Endodermal cell (in vitro differentiated cells): ENCODE measurements at regions not wholly inside any gene's neighbourhood (a gene's known extent, or its start where the extent isn't known, plus 50 kb on each side); places are given as distances from the start of the nearest gene placed in this dataset.

ENCODE experiments used
- DNase-seq: peaks from one replicate; pipeline ENCODE4 v3.0.0-alpha.2; 2017
- H3K27ac ChIP-seq: 2 replicates; pipeline ENCODE4 v1.5.1; 2013; ENCODE audit warnings: mild to moderate bottlenecking, low read depth, low read length, moderate library complexity
- H3K27me3 ChIP-seq: 2 replicates; pipeline ENCODE4 v1.6.1; 2013; ENCODE audit warnings: mild to moderate bottlenecking, low read length, moderate library complexity; ENCODE audit not compliant: insufficient read depth, control insufficient read depth, poor library complexity, severe bottlenecking
- H3K36me3 ChIP-seq: 2 replicates; pipeline ENCODE4 v1.7.0; 2013; ENCODE audit warnings: mild to moderate bottlenecking, low read length, moderate library complexity; ENCODE audit not compliant: control insufficient read depth, insufficient read depth
- H3K4me1 ChIP-seq: one replicate; pipeline ENCODE4 v1.7.0; 2013; ENCODE audit warnings: low read length; ENCODE audit not compliant: control insufficient read depth, insufficient read depth
- H3K4me3 ChIP-seq: 2 replicates; pipeline ENCODE4 v1.5.1; 2013; ENCODE audit warnings: mild to moderate bottlenecking, low read length, moderate library complexity
- H3K9ac ChIP-seq: 2 replicates; pipeline ENCODE4 v1.6.1; 2013; ENCODE audit warnings: mild to moderate bottlenecking, low read length, moderate library complexity; ENCODE audit not compliant: poor library complexity, severe bottlenecking; ENCODE audit errors: extremely low read depth
- H3K9me3 ChIP-seq: 2 replicates; pipeline ENCODE4 v1.6.1; 2013; ENCODE audit warnings: mild to moderate bottlenecking, low read length, moderate library complexity; ENCODE audit not compliant: control insufficient read depth
- H3K27ac Mint-ChIP-seq: 2 replicates; pipeline ENCODE4 v1.8.0; 2020; ENCODE audit warnings: mixed read lengths
- H3K27me3 Mint-ChIP-seq: 2 replicates; pipeline ENCODE4 v1.8.0; 2021; ENCODE audit warnings: mild to moderate bottlenecking, mixed read lengths; ENCODE audit not compliant: insufficient read depth
- H3K36me3 Mint-ChIP-seq: 2 replicates; pipeline ENCODE4 v1.8.0; 2020; ENCODE audit warnings: low read depth, mixed read lengths
- H3K4me1 Mint-ChIP-seq: 2 replicates; pipeline ENCODE4 v1.8.0; 2020; ENCODE audit warnings: mixed read lengths
- H3K4me3 Mint-ChIP-seq: 2 replicates; pipeline ENCODE4 v1.8.0; 2020; ENCODE audit warnings: mild to moderate bottlenecking, moderate library complexity, mixed read lengths
- H3K9me3 Mint-ChIP-seq: 2 replicates; pipeline ENCODE4 v1.8.0; 2020; ENCODE audit warnings: mild to moderate bottlenecking, mixed read lengths
- WGBS, 2 experiments: methylation state at CpG; one replicate each; pipeline versions ENCODE4 v1.1.5 to v1.1.7; 2013; ENCODE audit warnings: missing lambda C conversion rate in 2 of 2, mixed read lengths in 1 of 2; ENCODE audit not compliant: insufficient coverage in 1 of 2, insufficient read length in 1 of 2; 5-methylcytosine and 5-hydroxymethylcytosine counted together
- TF ChIP-seq, protein P1 (sequence below): fragments of 200-600 bp; sonication (generic); conservative IDR thresholded peaks from 2 replicates; pipeline ENCODE4 v1.5.0; 2021; ENCODE audit warnings: antibody characterized with exemption, mild to moderate bottlenecking

GRCh38 chr3:194838236-194838635 is 152.6 kb downstream of the FAM43A start:
- no peaks in the 10 kb centered on the region for H3K36me3 ChIP-seq
- TF ChIP-seq, protein P1, sequence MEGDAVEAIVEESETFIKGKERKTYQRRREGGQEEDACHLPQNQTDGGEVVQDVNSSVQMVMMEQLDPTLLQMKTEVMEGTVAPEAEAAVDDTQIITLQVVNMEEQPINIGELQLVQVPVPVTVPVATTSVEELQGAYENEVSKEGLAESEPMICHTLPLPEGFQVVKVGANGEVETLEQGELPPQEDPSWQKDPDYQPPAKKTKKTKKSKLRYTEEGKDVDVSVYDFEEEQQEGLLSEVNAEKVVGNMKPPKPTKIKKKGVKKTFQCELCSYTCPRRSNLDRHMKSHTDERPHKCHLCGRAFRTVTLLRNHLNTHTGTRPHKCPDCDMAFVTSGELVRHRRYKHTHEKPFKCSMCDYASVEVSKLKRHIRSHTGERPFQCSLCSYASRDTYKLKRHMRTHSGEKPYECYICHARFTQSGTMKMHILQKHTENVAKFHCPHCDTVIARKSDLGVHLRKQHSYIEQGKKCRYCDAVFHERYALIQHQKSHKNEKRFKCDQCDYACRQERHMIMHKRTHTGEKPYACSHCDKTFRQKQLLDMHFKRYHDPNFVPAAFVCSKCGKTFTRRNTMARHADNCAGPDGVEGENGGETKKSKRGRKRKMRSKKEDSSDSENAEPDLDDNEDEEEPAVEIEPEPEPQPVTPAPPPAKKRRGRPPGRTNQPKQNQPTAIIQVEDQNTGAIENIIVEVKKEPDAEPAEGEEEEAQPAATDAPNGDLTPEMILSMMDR = no peak

GRCh38 chr3:194840661-194841514 is 155.2 kb downstream of the FAM43A start:
- H3K27ac Mint-ChIP-seq = no peak overlapping the region
- H3K36me3 Mint-ChIP-seq = no peaks in the 10 kb centered on the region
- H3K9me3 Mint-ChIP-seq = peaks cover 8% of the 10 kb centered on the region
- H3K4me1 Mint-ChIP-seq = peaks cover 4% of the 10 kb centered on the region
- Histone ChIP-seq H3K9me3 (no peaks in the 10 kb centered on the region), H3K4me3 (no peak overlapping the region), H3K4me1 (peaks cover 5% of the 10 kb centered on the region), H3K36me3 (no peaks in the 10 kb centered on the region), H3K9ac (no peak overlapping the region), H3K27me3 (no peaks in the 10 kb centered on the region), H3K27ac (no peak overlapping the region)
- 86 to 90% methylated on average over 19 to 21 of the region's 21 CpGs for WGBS, 2 experiments
- DNase-seq = no peak
- TF ChIP-seq, protein P1 = no peak
- no peaks in the 10 kb centered on the region for H3K27me3 Mint-ChIP-seq
- no peak overlapping the region for H3K4me3 Mint-ChIP-seq

More at GRCh38 chr3:194838236-194838635, 152.6 kb downstream of the FAM43A start:
- H3K27ac ChIP-seq = no peak overlapping the region
- peaks cover 4% of the 10 kb centered on the region for H3K4me1 Mint-ChIP-seq
- H3K9me3 ChIP-seq = no peaks in the 10 kb centered on the region
- H3K9ac ChIP-seq = no peak overlapping the region
- H3K4me3 Mint-ChIP-seq = no peak overlapping the region
- WGBS, 2 experiments = 95 to 96% methylated on average over 5 to 9 of the region's 9 CpGs
- H3K27ac Mint-ChIP-seq = no peak overlapping the region
- H3K4me3 ChIP-seq = no peak overlapping the region
- peaks cover 8% of the 10 kb centered on the region for H3K9me3 Mint-ChIP-seq
- no peak for DNase-seq
- peaks cover 8% of the 10 kb centered on the region for H3K4me1 ChIP-seq
- no peaks in the 10 kb centered on the region for H3K36me3 Mint-ChIP-seq
- no peaks in the 10 kb centered on the region for H3K27me3 ChIP-seq
- H3K27me3 Mint-ChIP-seq = no peaks in the 10 kb centered on the region

- Mint-ChIP-seq H3K4me3 (no peak overlapping the region), H3K36me3 (no peaks in the 10 kb centered on the region)
- no peak overlapping the region for H3K9ac ChIP-seq
Measured at GRCh38 chr3:194841515-194841841, 155.8 kb downstream of the FAM43A start.

More at GRCh38 chr3:194841515-194841841, 155.8 kb downstream of the FAM43A start:
- TF ChIP-seq, protein P1 = no peak
- H3K4me3 ChIP-seq = no peak overlapping the region
- Mint-ChIP-seq H3K4me1 (no peaks in the 10 kb centered on the region), H3K9me3 (peaks cover 8% of the 10 kb centered on the region), H3K27me3 (no peaks in the 10 kb centered on the region), H3K27ac (no peak overlapping the region)
- DNase-seq = no peak
- no peaks in the 10 kb centered on the region for H3K36me3 ChIP-seq
- WGBS, 2 experiments = 90 to 92% methylated on average over 2 of the region's 2 CpGs
- no peak overlapping the region for H3K27ac ChIP-seq
- H3K27me3 ChIP-seq = no peaks in the 10 kb centered on the region
- no peaks in the 10 kb centered on the region for H3K9me3 ChIP-seq
- H3K4me1 ChIP-seq = peaks cover 3% of the 10 kb centered on the region
